Psoas muscle (tissue), 7 donors: ENCODE measurements at regions not wholly inside any gene's neighbourhood (a gene's known extent, or its start where the extent isn't known, plus 50 kb on each side); places are given as distances from the start of the nearest gene placed in this dataset.

ENCODE experiments used
- ATAC-seq, 4 donors: fragments of 200-7000 bp; cut with Tn5 transposase; one replicate each; pipeline ENCODE4 v1.9.1; 2020; ENCODE audit warnings: moderate library complexity in 3 of 4, mild to moderate bottlenecking in 2 of 4
- DNase-seq, 2 donors: peaks; one replicate each; pipeline ENCODE4 v3.0.0-alpha.2; 2020
- H3K27ac ChIP-seq: fragments of 200-600 bp; one replicate; pipeline ENCODE4 v1.8.0; 2022
- H3K27me3 ChIP-seq, 3 donors: fragments of 200-600 bp in 1 of 3; one replicate each; pipeline versions ENCODE4 v1.6.1 to v1.8.0; 2013 to 2022; ENCODE audit warnings: low read length in 2 of 3, mild to moderate bottlenecking in 2 of 3, moderate library complexity in 1 of 3; ENCODE audit not compliant: insufficient read depth in 3 of 3
- H3K36me3 ChIP-seq, 2 donors: fragments of 200-600 bp in 1 of 2; one replicate each; pipeline versions ENCODE4 v1.6.1 to v1.8.0; 2013 to 2022; ENCODE audit warnings: low read depth in 1 of 2, mild to moderate bottlenecking in 1 of 2, moderate library complexity in 1 of 2; ENCODE audit not compliant: insufficient read depth in 1 of 2
- H3K4me1 ChIP-seq: fragments of 200-600 bp; one replicate; pipeline ENCODE4 v1.8.0; 2022
- H3K4me3 ChIP-seq: fragments of 200-600 bp; one replicate; pipeline ENCODE4 v1.8.0; 2022; ENCODE audit warnings: mild to moderate bottlenecking
- H3K9me3 ChIP-seq: fragments of 200-600 bp; one replicate; pipeline ENCODE4 v1.8.0; 2022
- CTCF ChIP-seq: fragments of 200-600 bp; IDR thresholded peaks from one replicate; pipeline ENCODE4 v1.8.0; 2022; ENCODE audit warnings: antibody characterized with exemption
- WGBS, 3 donors: extraction: QIAGEN DNeasy Blood & Tissue Kit; methylation state at CpG; one replicate each; pipeline versions ENCODE4 v1.1.6 to v1.1.7; 2013; 5-methylcytosine and 5-hydroxymethylcytosine counted together
- intact Hi-C, 2 donors: fragments of 100-400 bp; cut with DNase I; formaldehyde crosslinking; loops; one replicate each; pipeline versions ENCODE4 v1.11.0 to v1.14.2; 2022
- donor health status: healthy with polysubstance abuse.
- donor health status: DM: no; HTN: no; CAD: no; lungs with moderate emphysema.
- donor health status: Bipolar disorder and iron deficiency.
- donor health status: healthy.
- donor health status: DM: yes; HTN: yes; CAD: no.
- donor health status: DM: no; HTN: no; CAD: no.
- donor health status: DM: yes; HTN: yes; CAD: no.

- WGBS, 3 donors = 62 to 71% (median 67%) methylated on average over 4 of the region's 4 CpGs
- H3K27ac ChIP-seq = no peak overlapping the region
- H3K9me3 ChIP-seq = no peaks in the 10 kb centered on the region
- H3K27me3 ChIP-seq = no peaks in the 10 kb centered on the region
- intact Hi-C loops = loop anchor here in 1 of 2 donors (5.0 kb wide), 2 partner anchors 33 to 48 kb away; no protein-coding TSS in a partner anchor
- H3K4me3 ChIP-seq = no peak overlapping the region
- no peaks in the 10 kb centered on the region for H3K4me1 ChIP-seq
- DNase-seq = no peak
- no peak for TF ChIP-seq CTCF
- H3K36me3 ChIP-seq = no peaks in the 10 kb centered on the region
- no peak for ATAC-seq
Measured at GRCh38 chr15:91465086-91465485, 365.0 kb downstream of the SV2B start.

GRCh38 chr15:91465696-91466095 is 365.6 kb downstream of the SV2B start:
- WGBS, 3 donors = 66 to 71% (median 68%) methylated on average over 7 of the region's 7 CpGs
- intact Hi-C loops = loop anchor here in 1 of 2 donors (5.0 kb wide), 2 partner anchors 33 to 48 kb away; no protein-coding TSS in a partner anchor

GRCh38 chr15:91468871-91469580 is 369.0 kb downstream of the SV2B start:
- H3K4me1 ChIP-seq = no peaks in the 10 kb centered on the region
- DNase-seq (no peak), ATAC-seq (no peak)
- WGBS, 3 donors = 73 to 78% (median 76%) methylated on average over 5 of the region's 5 CpGs
- H3K27me3 ChIP-seq = no peaks in the 10 kb centered on the region
- H3K9me3 ChIP-seq = no peaks in the 10 kb centered on the region
- TF ChIP-seq CTCF = no peak
- intact Hi-C loops = loop anchor here in 1 of 2 donors (5.0 kb wide), 2 partner anchors 37 to 52 kb away; no protein-coding TSS in a partner anchor
- no peak overlapping the region for H3K4me3 ChIP-seq
- H3K36me3 ChIP-seq = no peaks in the 10 kb centered on the region
- no peak overlapping the region for H3K27ac ChIP-seq

More at GRCh38 chr15:91465696-91466095, 365.6 kb downstream of the SV2B start:
- ATAC-seq (no peak), DNase-seq (no peak)
- no peaks in the 10 kb centered on the region for H3K36me3 ChIP-seq
- H3K4me3 ChIP-seq = no peak overlapping the region
- no peaks in the 10 kb centered on the region for H3K4me1 ChIP-seq
- no peaks in the 10 kb centered on the region for H3K27me3 ChIP-seq
- TF ChIP-seq CTCF = no peak
- no peak overlapping the region for H3K27ac ChIP-seq
- H3K9me3 ChIP-seq = no peaks in the 10 kb centered on the region

GRCh38 chr15:91469632-91470567 is 369.8 kb downstream of the SV2B start:
- WGBS, 3 donors = 77 to 85% (median 81%) methylated on average over 17 of the region's 17 CpGs
- ATAC-seq (no peak), DNase-seq (no peak)
- Histone ChIP-seq H3K27ac (no peak overlapping the region), H3K9me3 (no peaks in the 10 kb centered on the region), H3K4me1 (no peaks in the 10 kb centered on the region), H3K36me3 (no peaks in the 10 kb centered on the region), H3K27me3 (no peaks in the 10 kb centered on the region), H3K4me3 (no peak overlapping the region)
- TF ChIP-seq CTCF = no peak
- intact Hi-C loops = loop anchor here in 1 of 2 donors (5.0 kb wide), 2 partner anchors 38 to 53 kb away; no protein-coding TSS in a partner anchor
